Stimulated activated CD8-positive, alpha-beta memory T cell treated with anti-CD3 and anti-CD28 coated beads, Interleukin-12 subunit alpha, Interleukin-12 subunit beta, amount 100 ng/mL, for 24 hours (primary cell): ENCODE measurements at regions not wholly inside any gene's neighbourhood (a gene's known extent, or its start where the extent isn't known, plus 50 kb on each side); places are given as distances from the start of the nearest gene placed in this dataset.

ENCODE experiments used
- DNase-seq: peaks from one replicate; pipeline ENCODE4 v3.0.0-alpha.2; 2020; ENCODE audit errors: extremely low read depth

GRCh38 chr2:120991441-120991840, 255.8 kb downstream of the GLI2 start:
- no peak for DNase-seq

- DNase-seq: no peak
Observed at GRCh38 chr2:120992791-120993555, 257.3 kb downstream of the GLI2 start.

- no peak for DNase-seq
Observed at GRCh38 chr2:120993661-120994060, 258.0 kb downstream of the GLI2 start.

GRCh38 chr2:120994301-120994995, 258.8 kb downstream of the GLI2 start:
- no peak for DNase-seq

- DNase-seq: no peak
Observed at GRCh38 chr2:120995152-120995551, 259.5 kb downstream of the GLI2 start.

GRCh38 chr2:120995656-120996190, 260.1 kb downstream of the GLI2 start:
- no peak for DNase-seq

- DNase-seq: no peak
Observed at GRCh38 chr2:120999377-121000097, 263.9 kb downstream of the GLI2 start.

- no peak for DNase-seq
Observed at GRCh38 chr2:121000804-121001203, 265.1 kb downstream of the GLI2 start.

- DNase-seq: no peak
Observed at GRCh38 chr2:121001641-121002040, 266.0 kb downstream of the GLI2 start.

GRCh38 chr2:121002597-121002996, 266.9 kb downstream of the GLI2 start:
- no peak for DNase-seq

- no peak for DNase-seq
Observed at GRCh38 chr2:121003391-121003790, 267.7 kb downstream of the GLI2 start.

GRCh38 chr2:121004359-121004758, 268.7 kb downstream of the GLI2 start:
- no peak for DNase-seq

GRCh38 chr2:121004950-121005349, 269.3 kb downstream of the GLI2 start:
- DNase-seq: no peak

GRCh38 chr2:121005453-121005852, 269.8 kb downstream of the GLI2 start:
- DNase-seq: no peak

- DNase-seq: no peak
Observed at GRCh38 chr2:121006743-121007489, 271.2 kb downstream of the GLI2 start.

- no peak for DNase-seq
Observed at GRCh38 chr2:121007490-121007853, 271.8 kb downstream of the GLI2 start.

- no peak for DNase-seq
Observed at GRCh38 chr2:121008975-121009374, 273.3 kb downstream of the GLI2 start.

- DNase-seq: no peak
Observed at GRCh38 chr2:121010998-121011397, 274.0 kb downstream of the TFCP2L1 start.

GRCh38 chr2:121014876-121015275, 270.1 kb downstream of the TFCP2L1 start:
- no peak for DNase-seq

- DNase-seq: no peak
Observed at GRCh38 chr2:121015971-121016485, 269.0 kb downstream of the TFCP2L1 start.

- DNase-seq: no peak
Observed at GRCh38 chr2:121017396-121017795, 267.6 kb downstream of the TFCP2L1 start.
